ENCODE measurements at regions not wholly inside any gene's neighbourhood (a gene's known extent, or its start where the extent isn't known, plus 50 kb on each side); places are given as distances from the start of the nearest gene placed in this dataset.

GRCh38 chr10:4670737-4671136 lies 155.3 kb upstream of the AKR1E2 start:
- no peak for DNase-seq (ENCODE audit: extremely low spot score)
- TF ChIP-seq CTCF (IDR thresholded peaks at IDR 0.05; ENCODE audit: control extremely low read depth, extremely low read depth, low read depth, missing control alignments), result no peak
- CTCF ChIA-PET, result interaction anchor here (0.9 to 2.1 kb wide), 2 partner anchors 14 to 18 kb away, joined by 3 to 5 read pairs; no protein-coding TSS in a partner anchor
- POLR2A ChIA-PET, result no interaction called here

GRCh38 chr10:4669585-4669984 lies 156.4 kb upstream of the AKR1E2 start:
- no peak for DNase-seq (ENCODE audit: extremely low spot score)
- no peak for TF ChIP-seq CTCF (IDR thresholded peaks at IDR 0.05; ENCODE audit: control extremely low read depth, extremely low read depth, low read depth, missing control alignments)
- POLR2A ChIA-PET, result no interaction called here
- CTCF ChIA-PET, result interaction anchor here (1.0 to 2.1 kb wide), 2 partner anchors 11 to 13 kb away, joined by 3 to 5 read pairs; no protein-coding TSS in a partner anchor

- CTCF ChIA-PET, result interaction anchor here (1.0 to 1.6 kb wide), 2 partner anchors 1466 to 1470 kb away, joined by 3 to 8 read pairs; no protein-coding TSS in a partner anchor
- POLR2A ChIA-PET, result no interaction called here
- peak; percentile 21 for DNase-seq (ENCODE audit: extremely low spot score)
- no peak for TF ChIP-seq CTCF (IDR thresholded peaks at IDR 0.05; ENCODE audit: control extremely low read depth, extremely low read depth, low read depth, missing control alignments)
Measured at GRCh38 chr10:4663162-4663992, 162.6 kb upstream of the AKR1E2 start.

- ChIA-PET CTCF (interaction anchor here (1.0 to 1.6 kb wide), 2 partner anchors 1465 to 1469 kb away, joined by 3 to 8 read pairs; no protein-coding TSS in a partner anchor), POLR2A (no interaction called here)
- no peak for TF ChIP-seq CTCF (IDR thresholded peaks at IDR 0.05; ENCODE audit: control extremely low read depth, extremely low read depth, low read depth, missing control alignments)
- no peak for DNase-seq (ENCODE audit: extremely low spot score)
Measured at GRCh38 chr10:4662576-4663161, 163.3 kb upstream of the AKR1E2 start.

GRCh38 chr10:4661511-4662255 lies 164.3 kb upstream of the AKR1E2 start:
- DNase-seq (ENCODE audit: extremely low spot score), result no peak
- no peak for TF ChIP-seq CTCF (IDR thresholded peaks at IDR 0.05; ENCODE audit: control extremely low read depth, extremely low read depth, low read depth, missing control alignments)
- ChIA-PET CTCF (interaction anchor here (5.8 kb wide), 1 partner anchor 1422 kb away, joined by 33 read pairs; no protein-coding TSS in a partner anchor), POLR2A (no interaction called here)

- CTCF ChIA-PET, result interaction anchor here (0.9 to 5.8 kb wide), 4 partner anchors 11 to 1470 kb away, joined by 3 to 33 read pairs (median 3); no protein-coding TSS in a partner anchor
- no peak for DNase-seq (ENCODE audit: extremely low spot score)
- no peak for TF ChIP-seq CTCF (IDR thresholded peaks at IDR 0.05; ENCODE audit: control extremely low read depth, extremely low read depth, low read depth, missing control alignments)
- POLR2A ChIA-PET, result no interaction called here
Measured at GRCh38 chr10:4658777-4659176, 167.2 kb upstream of the AKR1E2 start.

All from GM10248 (cell line).